Osteocyte (in vitro differentiated cells): ENCODE measurements at regions not wholly inside any gene's neighbourhood (a gene's known extent, or its start where the extent isn't known, plus 50 kb on each side); places are given as distances from the start of the nearest gene placed in this dataset.
"Not testable (repeated sequence)": the region's sequence is repeated elsewhere in the genome, so short reads cannot be mapped to it uniquely, and the experiment has no call there.

Experiments
- DNase-seq: peaks from one replicate; pipeline ENCODE4 v3.0.0; 2021; ENCODE audit warnings: mixed read lengths; ENCODE audit not compliant: unreplicated experiment; ENCODE audit errors: extremely low spot score
- H3K27ac Mint-ChIP-seq: one replicate; pipeline ENCODE4 v1.8.0; 2021; ENCODE audit warnings: mild to moderate bottlenecking, mixed read lengths; ENCODE audit not compliant: unreplicated experiment
- H3K27me3 Mint-ChIP-seq: one replicate; pipeline ENCODE4 v1.8.0; 2021; ENCODE audit warnings: mixed read lengths; ENCODE audit not compliant: unreplicated experiment
- H3K36me3 Mint-ChIP-seq: one replicate; pipeline ENCODE4 v1.8.0; 2021; ENCODE audit warnings: mixed read lengths; ENCODE audit not compliant: unreplicated experiment
- H3K4me1 Mint-ChIP-seq: one replicate; pipeline ENCODE4 v1.8.0; 2021; ENCODE audit warnings: mixed read lengths; ENCODE audit not compliant: unreplicated experiment
- H3K4me3 Mint-ChIP-seq: one replicate; pipeline ENCODE4 v1.8.0; 2021; ENCODE audit warnings: mild to moderate bottlenecking, moderate library complexity, mixed read lengths; ENCODE audit not compliant: unreplicated experiment
- H3K9me3 Mint-ChIP-seq: one replicate; pipeline ENCODE4 v1.8.0; 2021; ENCODE audit warnings: mixed read lengths; ENCODE audit not compliant: unreplicated experiment
- TF ChIP-seq, protein P1 (sequence below): fragments of 200-600 bp; sonication (generic); IDR thresholded peaks from 2 replicates; pipeline ENCODE4 v1.5.0; 2021; ENCODE audit warnings: antibody characterized with exemption, mild to moderate bottlenecking, moderate library complexity

- no peaks in the 10 kb centered on the region for H3K27me3 Mint-ChIP-seq
- H3K27ac Mint-ChIP-seq: no peak overlapping the region
- H3K4me1 Mint-ChIP-seq: no peaks in the 10 kb centered on the region
- no peaks in the 10 kb centered on the region for H3K36me3 Mint-ChIP-seq
- H3K4me3 Mint-ChIP-seq: no peak overlapping the region
- TF ChIP-seq, protein P1, sequence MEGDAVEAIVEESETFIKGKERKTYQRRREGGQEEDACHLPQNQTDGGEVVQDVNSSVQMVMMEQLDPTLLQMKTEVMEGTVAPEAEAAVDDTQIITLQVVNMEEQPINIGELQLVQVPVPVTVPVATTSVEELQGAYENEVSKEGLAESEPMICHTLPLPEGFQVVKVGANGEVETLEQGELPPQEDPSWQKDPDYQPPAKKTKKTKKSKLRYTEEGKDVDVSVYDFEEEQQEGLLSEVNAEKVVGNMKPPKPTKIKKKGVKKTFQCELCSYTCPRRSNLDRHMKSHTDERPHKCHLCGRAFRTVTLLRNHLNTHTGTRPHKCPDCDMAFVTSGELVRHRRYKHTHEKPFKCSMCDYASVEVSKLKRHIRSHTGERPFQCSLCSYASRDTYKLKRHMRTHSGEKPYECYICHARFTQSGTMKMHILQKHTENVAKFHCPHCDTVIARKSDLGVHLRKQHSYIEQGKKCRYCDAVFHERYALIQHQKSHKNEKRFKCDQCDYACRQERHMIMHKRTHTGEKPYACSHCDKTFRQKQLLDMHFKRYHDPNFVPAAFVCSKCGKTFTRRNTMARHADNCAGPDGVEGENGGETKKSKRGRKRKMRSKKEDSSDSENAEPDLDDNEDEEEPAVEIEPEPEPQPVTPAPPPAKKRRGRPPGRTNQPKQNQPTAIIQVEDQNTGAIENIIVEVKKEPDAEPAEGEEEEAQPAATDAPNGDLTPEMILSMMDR: no peak
- no peaks in the 10 kb centered on the region for H3K9me3 Mint-ChIP-seq
- DNase-seq: no peak
These were observed 254.7 kb upstream of the PTBP2 start for GRCh38 chr1:96466842-96467241.

- H3K4me1 Mint-ChIP-seq: peaks cover 15% of the 10 kb centered on the region
- not testable (repeated sequence) for DNase-seq, H3K27ac Mint-ChIP-seq, H3K27me3 Mint-ChIP-seq, H3K36me3 Mint-ChIP-seq, H3K9me3 Mint-ChIP-seq, H3K4me3 Mint-ChIP-seq
These were observed 251.9 kb upstream of the PTBP2 start for GRCh38 chr1:96469726-96470125.

DNA sequence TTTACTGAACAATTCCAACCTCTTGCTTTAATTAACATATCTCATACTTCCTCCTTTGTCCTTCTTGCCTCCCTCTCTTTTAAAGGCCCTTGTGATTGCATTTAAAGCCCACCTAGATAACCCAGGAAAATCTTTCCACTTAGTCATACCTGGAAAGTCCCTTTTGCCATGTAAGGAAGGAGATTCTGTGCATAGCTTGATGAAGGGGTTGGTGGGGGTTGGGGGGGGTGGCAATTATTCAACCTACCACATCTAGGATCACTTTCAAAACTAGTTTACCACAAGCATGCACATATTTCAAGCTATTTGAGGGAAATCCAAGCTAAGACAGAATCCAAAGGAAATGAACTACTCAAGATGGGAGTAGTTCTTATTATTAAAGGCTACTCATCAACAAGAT, 249.1 kb upstream of the PTBP2 start:
- H3K4me1 Mint-ChIP-seq: peaks cover 17% of the 10 kb centered on the region
- TF ChIP-seq, protein P1: no peak
- H3K36me3 Mint-ChIP-seq: no peaks in the 10 kb centered on the region
- H3K27me3 Mint-ChIP-seq: no peaks in the 10 kb centered on the region
- no peak overlapping the region for H3K4me3 Mint-ChIP-seq
- no peak overlapping the region for H3K27ac Mint-ChIP-seq
- no peak for DNase-seq
- H3K9me3 Mint-ChIP-seq: no peaks in the 10 kb centered on the region

DNA sequence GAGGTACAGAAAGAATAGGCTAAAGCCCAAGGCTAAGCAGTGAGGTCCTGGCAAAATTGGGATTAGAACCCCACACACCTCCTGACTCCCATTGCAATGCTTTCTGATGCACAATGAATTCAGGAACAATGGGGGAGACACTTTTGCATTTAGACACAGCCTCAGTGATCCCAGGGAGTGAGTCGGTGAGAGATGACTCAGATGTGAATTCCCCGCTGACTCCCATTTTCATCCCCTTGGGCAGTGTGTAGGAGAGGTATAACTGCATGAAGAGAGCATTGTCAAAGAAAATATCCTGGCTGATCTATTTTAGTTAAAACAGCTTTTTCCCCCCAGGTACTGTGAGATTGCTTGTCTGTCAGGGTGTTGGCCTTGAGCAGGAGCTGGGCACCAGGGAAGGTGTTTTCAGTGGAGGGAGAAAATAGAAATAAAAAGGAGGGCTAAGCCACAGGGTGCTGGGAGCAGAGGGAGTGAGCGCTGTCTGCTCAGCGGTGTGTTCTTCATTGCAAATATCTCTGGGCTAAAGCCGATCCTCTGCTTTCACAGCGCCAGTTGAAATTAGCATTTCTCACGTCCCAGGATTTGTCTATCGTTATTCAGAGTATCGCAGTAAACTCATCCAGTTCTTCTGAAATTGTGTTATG, 247.7 kb upstream of the PTBP2 start:
- DNase-seq: no peak
- Mint-ChIP-seq H3K27ac (peak overlapping the region; percentile 59), H3K36me3 (no peaks in the 10 kb centered on the region), H3K27me3 (no peaks in the 10 kb centered on the region), H3K9me3 (no peaks in the 10 kb centered on the region), H3K4me1 (peaks cover 30% of the 10 kb centered on the region), H3K4me3 (peak overlapping the region; percentile 15)
- TF ChIP-seq, protein P1: no peak

GRCh38 chr1:96474985-96475743, 246.4 kb upstream of the PTBP2 start:
- no peak for DNase-seq
- TF ChIP-seq, protein P1: no peak
- Mint-ChIP-seq H3K4me3 (no peak overlapping the region), H3K27me3 (no peaks in the 10 kb centered on the region), H3K27ac (no peak overlapping the region), H3K9me3 (no peaks in the 10 kb centered on the region), H3K36me3 (no peaks in the 10 kb centered on the region), H3K4me1 (peaks cover 30% of the 10 kb centered on the region)
